AG20443 (cell line): ENCODE measurements at regions not wholly inside any gene's neighbourhood (a gene's known extent, or its start where the extent isn't known, plus 50 kb on each side); places are given as distances from the start of the nearest gene placed in this dataset.

Experiments
- DNase-seq: peaks from one replicate; pipeline ENCODE4 v3.0.0; 2012; ENCODE audit warnings: low spot score, mixed read lengths

DNA sequence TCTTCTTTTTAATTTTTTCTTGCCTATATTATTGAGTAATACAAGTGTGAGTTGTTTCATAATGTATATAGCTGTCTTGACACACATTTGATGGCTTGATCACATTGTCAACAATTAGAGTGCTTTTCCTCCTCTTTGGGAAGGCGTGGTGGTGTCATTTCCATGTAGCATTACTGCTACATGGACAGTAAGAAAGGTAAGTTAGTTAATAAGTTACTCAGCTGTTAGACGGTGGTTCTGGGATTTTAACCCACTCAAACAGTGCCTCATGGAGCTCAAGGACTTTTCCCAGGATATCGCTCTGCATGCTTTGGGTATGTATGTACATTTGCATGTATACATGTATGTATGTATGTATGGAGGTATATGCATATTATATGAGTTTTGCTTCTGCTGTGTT, 94.6 kb downstream of the HAPSTR1 start:
- no peak for DNase-seq

DNA sequence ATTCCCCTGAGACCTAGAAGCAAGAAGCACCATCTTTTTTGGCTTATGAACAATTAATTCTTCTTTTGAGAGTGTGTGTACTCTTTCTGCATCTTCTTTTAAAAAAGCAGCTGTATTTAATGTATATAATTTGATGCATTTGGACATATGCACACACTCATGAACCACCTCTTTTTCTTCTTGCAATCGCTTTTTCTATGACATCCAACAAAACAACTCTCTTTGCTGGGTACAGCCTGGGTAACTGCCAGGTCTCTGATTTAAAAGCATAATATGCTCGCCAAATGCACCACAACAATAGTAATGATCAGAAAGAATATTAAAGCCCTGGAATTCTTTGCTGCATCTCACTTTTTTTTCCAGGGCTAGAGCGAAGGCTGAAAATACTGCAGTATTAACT, 97.3 kb downstream of the HAPSTR1 start:
- DNase-seq, result no peak

DNA sequence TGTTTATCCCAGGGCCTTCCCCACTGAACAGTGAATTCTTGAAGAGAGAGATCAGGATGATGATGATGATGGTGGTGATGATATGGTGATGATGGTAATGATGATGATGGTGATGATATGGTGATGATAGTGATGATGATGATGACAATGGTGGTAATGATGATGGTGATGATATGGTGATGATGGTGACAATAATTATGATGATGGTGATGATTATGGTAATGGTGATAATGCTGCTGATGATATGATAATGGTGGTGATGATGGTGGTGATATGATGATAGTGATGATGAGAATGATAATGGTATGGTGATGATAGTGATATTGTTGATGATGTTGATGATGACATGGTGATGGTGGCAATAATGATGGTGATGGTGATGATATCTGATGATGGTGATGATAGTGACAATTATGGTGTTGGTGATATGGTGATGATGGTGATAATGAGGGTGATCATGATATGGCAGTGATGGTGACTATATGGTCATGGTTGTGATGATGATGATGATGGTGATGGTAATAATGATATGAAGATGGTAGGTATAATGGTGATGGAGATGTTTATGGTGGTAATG, 99.9 kb downstream of the HAPSTR1 start:
- no peak for DNase-seq

DNA sequence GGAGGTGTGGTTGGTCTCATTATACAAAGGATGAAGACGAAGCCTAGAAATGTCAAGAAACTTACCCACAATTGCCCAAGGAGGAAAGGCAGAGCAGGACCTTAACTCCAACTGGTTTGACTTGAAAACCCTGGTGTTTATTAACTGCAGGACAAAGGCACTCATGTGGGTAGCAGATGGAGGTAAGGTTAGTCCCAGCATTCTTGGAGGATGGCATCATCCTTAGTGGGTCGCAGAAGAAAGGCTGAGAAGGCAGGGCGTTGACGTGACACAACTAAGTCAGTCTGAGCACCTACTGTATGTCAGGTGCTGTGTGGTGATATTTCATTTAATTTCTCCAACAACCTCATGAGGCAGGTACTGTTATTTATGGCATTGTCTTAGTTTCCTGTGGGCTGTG, 101.3 kb downstream of the HAPSTR1 start:
- no peak for DNase-seq

DNA sequence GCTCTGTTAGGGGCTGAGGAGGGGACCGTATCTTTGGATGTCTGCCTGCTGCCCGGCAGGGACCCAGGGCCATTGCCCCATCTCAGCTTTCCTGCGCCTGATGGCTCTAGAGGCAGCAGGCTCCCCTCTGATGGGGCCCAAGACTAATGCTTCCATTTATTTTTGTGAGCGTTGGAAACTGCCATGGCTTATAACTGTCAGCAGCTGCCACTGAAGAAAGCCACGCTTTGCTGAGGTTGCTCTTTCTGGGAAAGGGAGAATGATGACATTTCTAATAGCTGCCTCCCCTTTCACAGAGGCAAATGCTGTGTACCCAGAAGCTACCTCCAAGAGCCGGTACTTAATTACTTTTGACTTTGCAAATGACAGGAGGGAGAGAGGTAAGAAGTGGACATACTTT, 103.8 kb downstream of the HAPSTR1 start:
- no peak for DNase-seq

DNA sequence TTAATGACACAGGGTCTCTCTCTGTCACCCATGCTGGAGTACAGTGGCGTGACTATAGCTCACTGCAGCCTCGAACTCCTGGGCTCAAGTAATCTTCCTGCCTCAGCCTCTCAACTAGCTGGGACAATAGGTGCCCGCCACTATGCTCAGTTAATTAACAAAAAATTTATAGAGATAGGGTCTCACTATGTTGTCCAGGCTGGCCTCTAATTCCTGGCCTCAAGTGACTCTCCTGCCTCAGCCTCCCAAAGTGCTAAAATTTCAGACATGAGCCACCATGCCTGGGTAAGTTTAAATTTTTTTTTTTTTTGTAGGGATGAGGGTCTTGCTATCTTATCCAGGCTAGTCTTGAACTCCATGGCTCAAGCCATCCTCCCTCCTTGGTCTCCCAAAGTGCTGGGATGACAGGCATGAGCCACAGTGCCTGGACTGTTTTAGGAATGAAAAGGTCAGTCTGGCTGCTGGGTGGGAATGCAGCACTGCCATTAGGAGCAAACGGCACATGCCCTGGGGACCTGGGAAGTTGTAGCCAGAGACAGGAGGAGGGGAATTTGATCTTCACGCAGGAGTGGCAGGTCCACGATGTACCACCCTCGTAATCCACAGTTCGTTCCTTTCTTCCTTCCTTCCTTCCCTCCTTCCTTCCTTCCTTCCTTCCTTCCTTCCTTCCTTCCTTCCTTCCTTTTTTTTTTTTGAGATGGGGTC, 106.7 kb downstream of the HAPSTR1 start:
- DNase-seq, result no peak

DNA sequence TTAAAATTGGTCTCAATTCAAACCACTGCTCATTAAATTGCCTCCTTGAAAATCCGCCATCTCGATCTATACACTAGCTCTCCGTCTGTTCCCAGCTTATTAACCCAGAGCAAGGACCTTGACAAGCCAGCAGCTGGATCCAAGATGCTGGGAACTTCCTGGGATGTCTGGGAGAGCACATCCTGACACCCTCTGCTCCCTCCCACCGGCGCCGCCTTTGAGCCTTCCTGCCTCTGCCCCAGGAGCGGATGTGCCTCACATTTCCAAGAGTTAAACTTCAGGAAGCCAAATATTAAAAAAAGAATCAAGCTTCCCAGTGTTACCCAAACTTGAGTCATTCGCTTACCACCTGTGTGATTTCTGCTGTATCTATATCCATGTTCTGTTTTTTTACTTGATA, 107.9 kb downstream of the HAPSTR1 start:
- no peak for DNase-seq

DNA sequence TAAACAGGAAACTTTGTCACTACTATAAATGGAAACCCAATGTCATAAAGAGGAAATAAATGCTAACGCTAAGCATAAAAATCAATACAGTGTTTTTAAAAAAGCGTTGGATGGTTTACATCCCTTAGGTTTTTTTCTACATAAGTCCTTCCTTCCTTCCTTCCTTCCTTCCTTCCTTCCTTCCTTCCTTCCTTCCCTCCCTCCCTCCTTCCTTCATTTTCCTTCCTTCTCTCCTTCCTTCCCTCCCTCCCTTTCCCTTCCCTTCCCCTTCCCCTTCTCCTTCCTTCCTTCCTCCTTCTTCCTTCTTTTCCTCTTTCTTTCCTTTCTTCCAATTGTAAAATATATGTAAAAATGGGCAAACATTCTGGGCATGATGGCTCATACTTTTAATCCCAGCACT, 108.3 kb downstream of the HAPSTR1 start:
- DNase-seq, result no peak

DNA sequence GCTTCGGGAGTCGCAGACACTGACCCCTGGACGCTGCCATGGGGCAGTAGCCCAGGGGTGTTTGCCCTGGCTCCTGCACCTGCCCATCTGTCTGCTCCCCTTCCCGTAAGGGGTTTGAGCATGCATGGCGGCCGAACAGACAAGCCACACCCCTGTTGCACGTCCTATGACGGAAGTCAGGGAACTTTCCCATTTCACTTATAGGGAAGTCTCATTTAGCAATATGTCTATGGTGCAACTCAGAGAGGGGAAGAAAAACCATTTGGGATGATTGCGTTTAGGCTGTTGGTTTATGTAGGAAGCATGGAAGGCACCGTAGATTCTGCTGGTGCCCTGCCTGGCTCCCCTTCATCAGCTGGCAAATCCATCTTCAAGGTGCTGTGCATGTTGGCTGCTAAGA, 112.5 kb downstream of the HAPSTR1 start:
- no peak for DNase-seq

DNA sequence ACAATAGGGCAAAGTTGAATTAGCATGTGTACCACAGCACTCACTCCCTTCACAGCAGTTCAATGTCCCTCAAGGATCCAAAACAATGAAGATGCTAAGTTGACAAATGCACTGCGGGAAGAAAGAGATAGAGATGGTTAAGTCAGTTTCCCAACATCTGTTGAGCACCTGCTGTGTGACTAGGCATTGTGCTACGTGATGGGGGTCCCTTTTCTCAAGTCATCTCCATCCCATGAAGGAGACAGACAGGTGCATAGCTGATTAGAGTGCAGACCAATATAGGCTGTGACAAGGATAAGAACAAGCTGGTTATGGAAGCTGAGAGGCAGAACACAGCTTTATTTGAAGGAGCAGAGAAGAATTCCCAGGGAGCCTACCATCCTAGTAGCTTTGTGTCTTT, 114.2 kb downstream of the HAPSTR1 start:
- no peak for DNase-seq

DNA sequence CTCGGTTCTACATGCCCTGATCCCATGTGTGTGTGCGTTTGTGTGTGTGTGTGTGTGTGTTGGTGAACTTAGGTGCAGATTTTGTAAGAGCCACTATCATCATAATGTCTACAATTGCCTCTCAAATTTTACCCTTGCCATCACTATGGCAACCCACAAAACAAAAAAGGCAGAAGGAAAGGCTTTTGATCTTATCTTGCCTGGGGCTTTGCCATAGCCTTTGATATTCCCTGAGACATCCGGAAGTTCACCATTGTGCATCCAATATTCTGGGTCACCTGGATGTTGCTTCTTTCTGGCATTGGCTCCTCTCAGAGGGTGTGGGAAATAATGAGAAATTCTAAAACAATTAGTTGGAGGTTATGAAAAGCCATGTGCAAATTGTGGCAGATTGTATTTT, 114.7 kb downstream of the HAPSTR1 start:
- no peak for DNase-seq

DNA sequence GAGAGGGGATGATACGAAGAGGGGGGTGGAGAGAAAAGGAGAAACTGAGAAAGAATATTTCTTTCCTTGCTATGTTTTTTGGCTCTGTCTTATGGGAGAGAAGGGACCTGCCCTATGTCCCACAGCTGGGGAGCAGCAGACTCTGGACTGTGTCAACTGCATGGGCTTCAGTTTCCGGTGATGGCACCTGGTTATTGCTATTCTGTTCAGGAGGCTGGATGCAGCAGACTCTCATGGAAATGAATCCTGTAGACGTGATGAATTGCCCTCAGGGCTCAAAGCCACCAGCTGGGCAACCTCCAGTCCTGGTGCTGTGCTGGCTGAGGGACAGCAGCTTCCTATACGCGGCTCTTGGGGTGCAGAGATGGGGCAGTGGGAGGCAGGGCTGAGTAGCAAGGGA, 121.2 kb downstream of the HAPSTR1 start:
- no peak for DNase-seq

DNA sequence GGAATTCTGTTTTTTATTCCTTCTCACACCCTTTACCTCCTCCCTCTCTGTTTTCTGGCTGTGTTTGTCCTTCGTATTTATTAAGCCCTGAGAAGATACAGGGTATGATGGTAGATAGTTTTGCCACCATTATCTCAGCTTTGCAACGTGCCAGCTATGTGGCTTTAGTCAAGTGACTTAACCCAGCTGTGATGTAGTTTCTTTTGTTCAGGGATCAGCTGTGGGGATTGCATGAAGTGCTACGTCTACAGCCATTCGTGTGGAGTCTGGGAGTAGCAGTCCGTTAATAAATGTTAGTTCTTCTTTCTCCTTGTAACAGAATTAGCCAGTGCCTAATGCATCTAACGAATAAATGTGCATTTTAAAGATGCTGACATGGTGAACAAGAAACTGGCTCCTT, 128.4 kb downstream of the HAPSTR1 start:
- DNase-seq, result no peak

DNA sequence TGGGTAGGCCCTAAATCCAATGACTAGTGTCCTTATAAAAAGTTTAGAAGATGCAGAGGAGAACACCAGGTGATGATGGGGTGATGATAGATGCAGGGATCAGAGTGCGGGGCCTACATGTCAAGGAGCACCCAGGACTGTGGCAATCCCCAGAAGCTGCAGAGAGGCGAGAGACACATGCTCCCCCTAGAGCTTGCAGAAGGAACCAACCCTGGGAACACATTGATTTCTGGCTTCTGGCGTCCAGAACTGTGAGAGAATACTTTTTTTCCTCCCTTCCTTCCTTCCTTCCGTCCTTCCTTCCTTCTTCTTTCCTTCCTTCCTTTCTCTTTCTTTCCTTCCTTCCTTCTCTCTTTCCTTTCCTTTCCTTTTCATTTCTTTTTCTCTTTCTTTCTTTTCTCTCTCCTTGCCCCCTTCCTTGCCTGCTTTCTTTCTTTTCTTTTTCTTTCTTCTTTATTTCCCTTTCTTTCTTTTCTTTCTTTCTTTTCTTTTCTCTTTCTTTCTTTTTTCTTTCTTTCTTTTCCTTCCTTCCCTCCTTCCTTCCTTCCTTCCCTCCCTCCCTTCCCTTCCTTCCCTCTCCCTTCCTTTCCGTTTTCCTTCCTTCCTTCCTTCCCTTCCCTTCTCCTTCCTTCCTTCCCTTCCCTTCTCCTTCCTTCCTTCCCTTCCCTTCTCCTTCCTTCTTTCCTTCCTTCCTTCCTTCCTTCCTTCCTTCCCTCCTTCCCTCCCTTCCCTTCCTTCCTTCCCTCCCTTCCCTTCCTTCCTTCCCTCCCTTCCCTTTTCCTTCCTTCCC, 134.3 kb downstream of the HAPSTR1 start:
- DNase-seq, result no peak

DNA sequence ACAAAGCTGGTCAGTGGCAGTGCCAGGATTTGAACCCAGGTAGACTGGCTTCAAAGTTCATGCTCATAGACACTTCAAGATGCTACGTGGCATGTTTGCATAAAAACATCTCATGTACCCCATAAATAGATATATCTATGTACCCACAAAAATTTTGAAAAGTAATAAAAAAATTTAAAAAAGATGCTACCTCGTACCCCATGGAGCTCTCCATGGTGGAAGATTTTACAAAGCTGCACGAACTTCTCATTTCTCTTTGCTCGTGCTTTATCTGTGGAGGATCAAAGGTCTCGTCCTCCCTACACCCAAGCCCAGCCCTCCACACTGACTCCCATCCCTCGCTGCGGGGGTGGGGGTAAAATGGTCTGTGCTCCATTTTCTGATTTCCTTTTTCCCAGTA, 135.5 kb downstream of the HAPSTR1 start:
- no peak for DNase-seq

DNA sequence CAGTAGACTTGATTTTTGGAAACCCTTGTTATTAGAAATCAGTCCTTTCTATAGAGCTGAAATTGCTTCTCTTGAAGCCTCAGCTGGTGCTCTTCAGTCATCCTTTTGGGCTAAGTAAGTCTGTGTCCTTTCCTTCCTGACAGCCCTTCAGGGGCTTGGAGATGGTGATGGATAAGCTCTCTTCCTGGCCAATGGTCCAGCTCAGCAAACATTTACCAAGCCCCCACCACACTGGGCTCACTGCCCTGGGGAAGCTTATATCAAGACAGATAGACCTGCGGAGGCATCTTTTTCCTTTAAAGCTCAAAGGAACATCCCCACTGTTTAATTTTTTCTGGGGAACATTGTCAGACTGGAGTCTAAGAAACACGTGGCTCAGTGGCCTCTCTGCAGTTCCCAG, 139.6 kb downstream of the HAPSTR1 start:
- DNase-seq, result no peak

DNA sequence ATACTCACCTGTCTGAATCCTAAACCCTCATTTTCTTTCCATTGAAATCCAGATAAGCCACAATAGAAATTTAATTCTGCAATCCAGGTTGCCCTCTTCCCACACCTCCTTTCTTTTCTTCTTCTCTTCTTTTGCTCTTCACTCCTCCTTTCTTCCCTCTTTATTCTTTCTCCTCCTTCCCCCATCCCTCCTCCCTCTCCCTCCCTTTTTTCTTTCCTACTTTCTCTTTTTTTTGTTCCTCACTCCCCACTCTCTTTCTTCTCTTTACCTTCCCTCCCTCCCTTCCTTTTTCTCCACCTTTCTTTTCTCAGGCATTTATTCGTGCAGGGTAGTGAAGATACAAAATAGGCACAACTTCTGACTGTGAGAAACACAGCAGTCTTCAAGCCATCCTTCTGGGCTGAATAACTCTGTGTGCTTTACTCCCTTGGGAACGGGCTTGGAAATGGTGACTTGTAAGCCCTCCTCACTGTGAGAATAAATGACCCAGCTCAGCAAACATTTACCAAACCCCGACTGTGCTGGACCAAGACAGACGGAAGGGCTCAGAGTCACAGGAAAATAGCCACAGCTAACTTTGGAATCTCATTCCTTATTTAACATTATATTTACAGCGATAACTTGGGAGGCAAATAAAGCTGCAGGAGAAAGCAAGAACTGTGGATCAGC, 140.8 kb downstream of the HAPSTR1 start:
- no peak for DNase-seq

DNA sequence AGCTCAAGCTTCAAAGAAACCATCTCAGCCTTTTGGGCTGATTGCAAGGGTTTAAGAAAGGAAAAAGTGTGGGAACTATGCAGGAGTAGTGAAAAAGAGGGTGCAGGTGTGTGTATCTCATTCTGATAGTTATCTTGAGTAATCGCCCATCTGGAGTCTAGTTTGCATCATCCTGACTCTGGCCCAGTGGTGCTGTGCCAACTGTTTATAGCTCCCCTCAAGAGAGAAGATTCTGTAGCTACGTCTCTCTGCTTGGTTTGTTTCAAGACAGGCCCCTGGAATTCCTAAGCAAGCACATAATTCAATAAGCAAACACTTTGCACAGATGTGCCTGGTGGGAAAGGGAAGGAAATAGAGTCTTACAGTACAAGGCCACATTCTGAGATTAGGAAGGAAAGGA, 144.4 kb downstream of the HAPSTR1 start:
- no peak for DNase-seq

DNA sequence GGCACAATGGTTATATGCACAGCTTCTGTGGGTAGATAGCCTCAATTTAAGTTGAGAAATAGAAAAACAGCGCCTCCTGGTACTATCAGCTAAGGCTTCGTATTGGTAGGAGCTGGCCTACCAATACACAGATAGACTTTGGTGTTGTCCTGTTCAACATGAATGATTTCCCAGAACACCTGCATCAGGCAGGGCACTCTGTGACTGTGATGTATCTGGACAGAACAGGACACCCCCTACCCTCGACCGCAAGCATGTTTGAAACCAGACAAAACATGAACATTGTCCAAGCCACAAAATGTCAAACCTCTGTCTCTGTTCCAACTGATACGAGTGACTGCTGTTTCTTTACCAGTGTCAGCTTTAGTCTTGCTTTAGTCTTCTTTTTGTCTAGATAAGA, 144.9 kb downstream of the HAPSTR1 start:
- no peak for DNase-seq

DNA sequence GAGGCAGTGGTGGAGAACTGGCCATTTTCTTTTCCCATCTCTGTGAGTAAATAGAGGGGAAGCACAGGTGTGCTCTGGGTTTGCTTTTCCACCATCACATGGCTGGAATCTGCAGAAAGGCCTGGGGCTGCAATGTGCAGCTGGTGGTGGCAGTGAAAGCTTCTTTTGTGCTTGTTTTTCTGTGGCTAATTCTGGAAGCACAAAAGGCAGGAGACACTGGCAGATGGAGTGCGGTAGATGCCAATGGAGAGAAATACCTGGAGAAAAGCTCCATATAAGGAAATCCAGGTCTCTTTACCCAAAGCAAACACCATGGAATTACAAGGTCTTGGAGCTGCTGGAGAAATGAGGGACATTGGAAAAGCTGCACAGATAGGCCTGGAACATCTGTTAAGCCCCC, 146.9 kb downstream of the HAPSTR1 start:
- DNase-seq, result no peak

DNA sequence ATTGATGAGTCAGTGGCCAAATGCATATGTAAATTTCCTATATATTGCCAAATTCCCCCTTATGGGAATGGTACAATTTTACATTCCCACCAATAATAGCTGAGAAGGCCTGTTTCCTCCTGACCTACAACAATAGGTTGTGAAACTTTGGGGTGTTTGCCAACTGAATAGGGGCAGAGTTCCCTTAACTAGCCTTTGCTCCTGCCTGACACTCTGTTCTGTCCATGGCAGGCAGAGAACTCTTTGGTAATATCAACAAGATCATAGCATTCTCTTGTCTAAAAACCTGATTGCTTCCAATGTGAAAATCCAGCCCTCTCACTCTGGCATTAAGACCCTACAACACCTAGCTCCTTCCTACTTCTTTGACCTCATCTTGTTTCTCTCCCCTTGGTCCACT, 149.7 kb downstream of the HAPSTR1 start:
- no peak for DNase-seq

DNA sequence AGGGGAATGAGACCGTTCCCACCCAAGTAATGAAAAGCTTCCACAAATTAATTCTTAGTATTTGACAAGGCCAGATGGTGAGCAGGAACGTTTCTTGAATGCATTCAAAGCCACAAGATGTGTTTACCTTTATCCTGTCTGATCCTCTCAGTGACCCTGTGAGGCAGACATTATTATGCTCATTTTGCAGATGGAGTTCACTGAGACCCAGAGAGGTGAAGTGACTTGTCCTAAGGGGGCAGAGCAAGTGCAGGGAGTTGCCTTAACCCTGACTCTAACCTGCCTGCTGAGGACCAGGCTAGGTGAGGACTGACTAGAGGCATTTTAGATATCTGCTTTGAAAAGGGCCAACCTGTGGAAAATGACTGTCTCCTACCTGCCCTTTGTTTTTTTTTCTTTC, 156.7 kb downstream of the HAPSTR1 start:
- DNase-seq, result no peak

DNA sequence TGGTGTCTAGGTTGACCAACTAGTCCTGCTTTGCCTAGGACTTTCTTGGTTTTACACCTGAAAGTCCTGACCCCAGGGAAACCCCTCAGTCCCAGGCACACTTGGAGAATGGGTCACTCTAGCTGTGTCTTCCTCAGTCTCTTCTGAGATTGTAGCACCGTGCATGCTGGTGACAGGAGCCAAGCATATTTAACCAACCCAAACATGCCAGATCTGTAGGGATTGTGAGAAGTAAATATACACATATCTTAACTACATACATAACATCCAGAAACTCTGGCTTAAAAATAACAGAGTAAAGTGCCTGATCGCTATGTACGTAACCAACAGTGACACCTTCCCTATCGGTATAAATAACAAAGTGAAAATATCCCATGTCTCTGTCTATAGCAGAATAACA, 158.1 kb downstream of the HAPSTR1 start:
- DNase-seq, result no peak
